T-helper 9 cell (primary cell): ENCODE measurements at regions not wholly inside any gene's neighbourhood (a gene's known extent, or its start where the extent isn't known, plus 50 kb on each side); places are given as distances from the start of the nearest gene placed in this dataset.

Experiments used
- DNase-seq: peaks from one replicate; pipeline ENCODE4 v3.0.0-alpha.2; 2020

- no peak for DNase-seq
Measured at GRCh38 chr5:6872441-6873160, 159.4 kb downstream of the TENT4A start.

- DNase-seq = no peak
Measured at GRCh38 chr5:6873359-6873758, 160.1 kb downstream of the TENT4A start.

- no peak for DNase-seq
Measured at GRCh38 chr5:6875376-6875775, 162.1 kb downstream of the TENT4A start.

GRCh38 chr5:6877986-6878828, 165.0 kb downstream of the TENT4A start:
- DNase-seq = no peak

GRCh38 chr5:6885581-6885980, 172.3 kb downstream of the TENT4A start:
- DNase-seq = no peak

- no peak for DNase-seq
Measured at GRCh38 chr5:6886866-6887265, 173.6 kb downstream of the TENT4A start.

GRCh38 chr5:6889030-6889429, 175.8 kb downstream of the TENT4A start:
- DNase-seq = no peak

- DNase-seq = no peak
Measured at GRCh38 chr5:6899221-6899620, 186.0 kb downstream of the TENT4A start.

- DNase-seq = no peak
Measured at GRCh38 chr5:6900247-6901227, 187.3 kb downstream of the TENT4A start.

- no peak for DNase-seq
Measured at GRCh38 chr5:6902094-6902493, 188.9 kb downstream of the TENT4A start.

GRCh38 chr5:6902597-6902996, 189.4 kb downstream of the TENT4A start:
- no peak for DNase-seq

- no peak for DNase-seq
Measured at GRCh38 chr5:6903934-6904333, 190.7 kb downstream of the TENT4A start.

GRCh38 chr5:6904860-6905259, 191.6 kb downstream of the TENT4A start:
- no peak for DNase-seq

GRCh38 chr5:6905423-6905822, 192.2 kb downstream of the TENT4A start:
- no peak for DNase-seq

GRCh38 chr5:6905883-6906282, 192.7 kb downstream of the TENT4A start:
- no peak for DNase-seq

- no peak for DNase-seq
Measured at GRCh38 chr5:6907320-6907918, 194.2 kb downstream of the TENT4A start.

GRCh38 chr5:6909901-6910300, 196.7 kb downstream of the TENT4A start:
- DNase-seq = no peak

GRCh38 chr5:6910950-6911349, 197.7 kb downstream of the TENT4A start:
- no peak for DNase-seq

- DNase-seq = no peak
Measured at GRCh38 chr5:6914347-6914746, 201.1 kb downstream of the TENT4A start.

- DNase-seq = no peak
Measured at GRCh38 chr5:6915574-6915973, 202.3 kb downstream of the TENT4A start.

GRCh38 chr5:6918255-6918654, 205.0 kb downstream of the TENT4A start:
- no peak for DNase-seq

GRCh38 chr5:6920628-6921256, 207.5 kb downstream of the TENT4A start:
- DNase-seq = no peak
